ENCODE measurements at regions not wholly inside any gene's neighbourhood (a gene's known extent, or its start where the extent isn't known, plus 50 kb on each side); places are given as distances from the start of the nearest gene placed in this dataset.

GRCh38 chr6:170018422-170018935, 267.1 kb downstream of the ERMARD start:
- H3K27ac ChIP-seq (ENCODE audit: low read depth, low read length), result no peak overlapping the region
- no peak overlapping the region for H3K4me3 ChIP-seq (ENCODE audit: low read depth, low read length)
- H3K79me2 ChIP-seq (ENCODE audit: control insufficient read depth, insufficient read depth, low read length, unreplicated experiment), result no peaks in the 10 kb centered on the region
- no peaks in the 10 kb centered on the region for H3K4me1 ChIP-seq (ENCODE audit: control insufficient read depth, insufficient read depth, low read length, unreplicated experiment)
- H2AFZ ChIP-seq (ENCODE audit: low read length, unreplicated experiment), result no peak overlapping the region
- H3K27me3 ChIP-seq (ENCODE audit: insufficient read depth, low read length), result no peaks in the 10 kb centered on the region
- H3K36me3 ChIP-seq (ENCODE audit: insufficient read depth, low read length), result no peaks in the 10 kb centered on the region

GRCh38 chr6:170017603-170018320, 266.3 kb downstream of the ERMARD start:
- Histone ChIP-seq H3K79me2 (ENCODE audit: control insufficient read depth, insufficient read depth, low read length, unreplicated experiment) (no peaks in the 10 kb centered on the region), H3K36me3 (ENCODE audit: insufficient read depth, low read length) (no peaks in the 10 kb centered on the region), H3K27me3 (ENCODE audit: insufficient read depth, low read length) (no peaks in the 10 kb centered on the region), H3K4me1 (ENCODE audit: control insufficient read depth, insufficient read depth, low read length, unreplicated experiment) (no peaks in the 10 kb centered on the region), H3K4me3 (ENCODE audit: low read depth, low read length) (no peak overlapping the region), H3K27ac (ENCODE audit: low read depth, low read length) (no peak overlapping the region), H2AFZ (ENCODE audit: low read length, unreplicated experiment) (no peak overlapping the region)

GRCh38 chr6:170013815-170014214, 262.4 kb downstream of the ERMARD start:
- H2AFZ ChIP-seq (ENCODE audit: low read length, unreplicated experiment), result no peak overlapping the region
- H3K4me3 ChIP-seq (ENCODE audit: low read depth, low read length), result no peak overlapping the region
- no peaks in the 10 kb centered on the region for H3K4me1 ChIP-seq (ENCODE audit: control insufficient read depth, insufficient read depth, low read length, unreplicated experiment)
- H3K36me3 ChIP-seq (ENCODE audit: insufficient read depth, low read length), result no peaks in the 10 kb centered on the region
- no peak overlapping the region for H3K27ac ChIP-seq (ENCODE audit: low read depth, low read length)
- no peaks in the 10 kb centered on the region for H3K27me3 ChIP-seq (ENCODE audit: insufficient read depth, low read length)
- H3K79me2 ChIP-seq (ENCODE audit: control insufficient read depth, insufficient read depth, low read length, unreplicated experiment), result no peaks in the 10 kb centered on the region

- H3K79me2 ChIP-seq (ENCODE audit: control insufficient read depth, insufficient read depth, low read length, unreplicated experiment), result no peaks in the 10 kb centered on the region
- H2AFZ ChIP-seq (ENCODE audit: low read length, unreplicated experiment), result no peak overlapping the region
- H3K27me3 ChIP-seq (ENCODE audit: insufficient read depth, low read length), result no peaks in the 10 kb centered on the region
- H3K36me3 ChIP-seq (ENCODE audit: insufficient read depth, low read length), result no peaks in the 10 kb centered on the region
- no peaks in the 10 kb centered on the region for H3K4me1 ChIP-seq (ENCODE audit: control insufficient read depth, insufficient read depth, low read length, unreplicated experiment)
- H3K27ac ChIP-seq (ENCODE audit: low read depth, low read length), result no peak overlapping the region
- no peak overlapping the region for H3K4me3 ChIP-seq (ENCODE audit: low read depth, low read length)
Observed at GRCh38 chr6:170012037-170012330, 260.6 kb downstream of the ERMARD start.

- Histone ChIP-seq H3K4me3 (ENCODE audit: low read depth, low read length) (no peak overlapping the region), H3K27me3 (ENCODE audit: insufficient read depth, low read length) (no peaks in the 10 kb centered on the region), H2AFZ (ENCODE audit: low read length, unreplicated experiment) (no peak overlapping the region), H3K27ac (ENCODE audit: low read depth, low read length) (no peak overlapping the region), H3K36me3 (ENCODE audit: insufficient read depth, low read length) (no peaks in the 10 kb centered on the region), H3K79me2 (ENCODE audit: control insufficient read depth, insufficient read depth, low read length, unreplicated experiment) (no peaks in the 10 kb centered on the region), H3K4me1 (ENCODE audit: control insufficient read depth, insufficient read depth, low read length, unreplicated experiment) (no peaks in the 10 kb centered on the region)
Observed at GRCh38 chr6:170011204-170012036, 260.0 kb downstream of the ERMARD start.

- no peaks in the 10 kb centered on the region for H3K27me3 ChIP-seq (ENCODE audit: insufficient read depth, low read length)
- no peaks in the 10 kb centered on the region for H3K4me1 ChIP-seq (ENCODE audit: control insufficient read depth, insufficient read depth, low read length, unreplicated experiment)
- H3K4me3 ChIP-seq (ENCODE audit: low read depth, low read length), result no peak overlapping the region
- no peaks in the 10 kb centered on the region for H3K79me2 ChIP-seq (ENCODE audit: control insufficient read depth, insufficient read depth, low read length, unreplicated experiment)
- H2AFZ ChIP-seq (ENCODE audit: low read length, unreplicated experiment), result no peak overlapping the region
- no peak overlapping the region for H3K27ac ChIP-seq (ENCODE audit: low read depth, low read length)
- H3K36me3 ChIP-seq (ENCODE audit: insufficient read depth, low read length), result no peaks in the 10 kb centered on the region
Observed at GRCh38 chr6:170010665-170011203, 259.3 kb downstream of the ERMARD start.

- Histone ChIP-seq H3K4me1 (ENCODE audit: control insufficient read depth, insufficient read depth, low read length, unreplicated experiment) (no peaks in the 10 kb centered on the region), H3K27me3 (ENCODE audit: insufficient read depth, low read length) (no peaks in the 10 kb centered on the region), H2AFZ (ENCODE audit: low read length, unreplicated experiment) (no peak overlapping the region), H3K4me3 (ENCODE audit: low read depth, low read length) (no peak overlapping the region), H3K27ac (ENCODE audit: low read depth, low read length) (no peak overlapping the region), H3K36me3 (ENCODE audit: insufficient read depth, low read length) (no peaks in the 10 kb centered on the region), H3K79me2 (ENCODE audit: control insufficient read depth, insufficient read depth, low read length, unreplicated experiment) (no peaks in the 10 kb centered on the region)
Observed at GRCh38 chr6:170008294-170008785, 256.9 kb downstream of the ERMARD start.

- no peaks in the 10 kb centered on the region for H3K27me3 ChIP-seq (ENCODE audit: insufficient read depth, low read length)
- no peaks in the 10 kb centered on the region for H3K4me1 ChIP-seq (ENCODE audit: control insufficient read depth, insufficient read depth, low read length, unreplicated experiment)
- H2AFZ ChIP-seq (ENCODE audit: low read length, unreplicated experiment), result no peak overlapping the region
- no peaks in the 10 kb centered on the region for H3K36me3 ChIP-seq (ENCODE audit: insufficient read depth, low read length)
- no peaks in the 10 kb centered on the region for H3K79me2 ChIP-seq (ENCODE audit: control insufficient read depth, insufficient read depth, low read length, unreplicated experiment)
- H3K4me3 ChIP-seq (ENCODE audit: low read depth, low read length), result no peak overlapping the region
- no peak overlapping the region for H3K27ac ChIP-seq (ENCODE audit: low read depth, low read length)
Observed at GRCh38 chr6:170007468-170008293, 256.3 kb downstream of the ERMARD start.

- Histone ChIP-seq H3K4me1 (ENCODE audit: control insufficient read depth, insufficient read depth, low read length, unreplicated experiment) (no peaks in the 10 kb centered on the region), H3K79me2 (ENCODE audit: control insufficient read depth, insufficient read depth, low read length, unreplicated experiment) (no peaks in the 10 kb centered on the region), H3K4me3 (ENCODE audit: low read depth, low read length) (no peak overlapping the region), H3K27me3 (ENCODE audit: insufficient read depth, low read length) (no peaks in the 10 kb centered on the region), H2AFZ (ENCODE audit: low read length, unreplicated experiment) (no peak overlapping the region), H3K27ac (ENCODE audit: low read depth, low read length) (no peak overlapping the region), H3K36me3 (ENCODE audit: insufficient read depth, low read length) (no peaks in the 10 kb centered on the region)
Observed at GRCh38 chr6:170006900-170007467, 255.6 kb downstream of the ERMARD start.
